OCI-LY7 (cell line): ENCODE measurements at regions not wholly inside any gene's neighbourhood (a gene's known extent, or its start where the extent isn't known, plus 50 kb on each side); places are given as distances from the start of the nearest gene placed in this dataset.

Source experiments
- EZH2phosphoT487 ChIP-seq: fragments of 200-600 bp; sonication (generic); IDR thresholded peaks from 2 replicates; pipeline ENCODE4 v1.6.1; 2018; ENCODE audit warnings: low read depth, borderline replicate concordance, mild to moderate bottlenecking, mixed run types, antibody characterized with exemption, low read length, moderate library complexity, mixed read lengths
- TF ChIP-seq, protein P1 (sequence below): fragments of 200-600 bp; sonication (generic); conservative IDR thresholded peaks from 2 replicates; pipeline ENCODE4 v1.5.1; 2014; ENCODE audit warnings: mild to moderate bottlenecking, antibody characterized with exemption, low read length, moderate library complexity, mixed read lengths

DNA sequence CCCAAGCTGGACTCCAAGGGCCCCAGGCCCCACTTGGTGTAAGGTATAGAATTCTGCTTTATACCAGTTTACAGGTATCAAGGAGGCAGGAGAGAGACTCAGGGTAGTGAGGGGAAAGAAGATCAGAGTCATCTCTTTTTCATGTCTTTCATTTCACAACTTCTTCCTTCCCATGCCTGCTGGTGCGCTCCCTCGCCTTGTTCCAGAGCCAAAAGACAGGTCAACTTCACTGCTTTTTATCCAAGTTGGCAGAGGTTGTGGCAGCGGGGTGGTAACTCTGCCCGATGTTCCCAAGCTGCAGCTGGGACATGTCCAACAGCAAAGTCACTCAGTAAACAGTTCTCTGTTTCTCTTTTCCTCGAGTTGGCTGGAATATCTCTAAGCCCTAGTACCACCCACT is 86.3 kb upstream of the TCF12 start:
- TF ChIP-seq, protein P1, sequence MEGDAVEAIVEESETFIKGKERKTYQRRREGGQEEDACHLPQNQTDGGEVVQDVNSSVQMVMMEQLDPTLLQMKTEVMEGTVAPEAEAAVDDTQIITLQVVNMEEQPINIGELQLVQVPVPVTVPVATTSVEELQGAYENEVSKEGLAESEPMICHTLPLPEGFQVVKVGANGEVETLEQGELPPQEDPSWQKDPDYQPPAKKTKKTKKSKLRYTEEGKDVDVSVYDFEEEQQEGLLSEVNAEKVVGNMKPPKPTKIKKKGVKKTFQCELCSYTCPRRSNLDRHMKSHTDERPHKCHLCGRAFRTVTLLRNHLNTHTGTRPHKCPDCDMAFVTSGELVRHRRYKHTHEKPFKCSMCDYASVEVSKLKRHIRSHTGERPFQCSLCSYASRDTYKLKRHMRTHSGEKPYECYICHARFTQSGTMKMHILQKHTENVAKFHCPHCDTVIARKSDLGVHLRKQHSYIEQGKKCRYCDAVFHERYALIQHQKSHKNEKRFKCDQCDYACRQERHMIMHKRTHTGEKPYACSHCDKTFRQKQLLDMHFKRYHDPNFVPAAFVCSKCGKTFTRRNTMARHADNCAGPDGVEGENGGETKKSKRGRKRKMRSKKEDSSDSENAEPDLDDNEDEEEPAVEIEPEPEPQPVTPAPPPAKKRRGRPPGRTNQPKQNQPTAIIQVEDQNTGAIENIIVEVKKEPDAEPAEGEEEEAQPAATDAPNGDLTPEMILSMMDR, result no peak
- no peak for TF ChIP-seq EZH2phosphoT487
